SIG-M5 treated with dmso at 0.1 percent for 504 hours (cell line): ENCODE measurements at regions not wholly inside any gene's neighbourhood (a gene's known extent, or its start where the extent isn't known, plus 50 kb on each side); places are given as distances from the start of the nearest gene placed in this dataset.

Experiments
- DNase-seq: peaks from one replicate; lab custom pipeline; 2025; ENCODE audit not compliant: unreplicated experiment; lab: John Stamatoyannopoulos, UW

DNA sequence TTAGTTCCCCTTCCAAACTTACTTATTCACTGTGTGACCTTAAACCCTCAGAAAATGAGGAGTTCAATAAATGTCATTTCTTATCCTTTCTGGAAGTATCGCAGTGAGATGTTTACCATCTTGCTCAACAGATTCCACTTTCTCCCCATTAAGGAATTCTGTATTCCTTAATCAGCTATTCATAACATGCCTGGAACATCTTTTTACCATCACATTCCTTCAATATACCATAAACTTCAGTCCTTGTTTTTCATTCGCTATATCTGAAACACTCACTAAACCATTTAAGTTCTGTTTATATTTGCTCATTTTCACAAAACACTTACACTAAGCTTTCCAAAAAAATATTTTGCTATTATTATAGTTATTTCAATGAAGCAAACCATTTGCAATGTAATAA lies 1158.6 kb downstream of the CDH12 start:
- DNase-seq: no peak

- no peak for DNase-seq
Measured at GRCh38 chr5:21693591-21693990, 1159.6 kb downstream of the CDH12 start.

DNA sequence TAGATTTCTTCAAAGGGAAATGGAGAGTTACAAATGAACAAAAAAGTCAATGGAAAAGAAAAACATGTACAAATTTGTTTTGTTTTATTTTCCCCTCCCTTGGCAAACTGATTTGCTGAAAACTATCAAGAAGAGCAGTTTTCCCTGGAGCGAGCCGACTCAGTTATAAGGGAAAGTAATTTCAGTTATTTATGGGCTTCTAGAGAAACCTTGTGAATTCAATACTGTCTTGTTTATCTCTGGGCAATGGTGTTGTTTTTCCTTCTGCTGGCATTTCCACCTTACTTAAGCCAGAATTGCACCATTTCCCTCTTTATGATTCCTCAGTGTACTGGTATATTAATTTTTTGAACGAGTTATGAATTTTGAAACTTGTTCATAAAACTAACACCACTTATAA lies 1163.6 kb downstream of the CDH12 start:
- DNase-seq: no peak

- no peak for DNase-seq
Measured at GRCh38 chr5:21688655-21689054, 1164.5 kb downstream of the CDH12 start.

DNA sequence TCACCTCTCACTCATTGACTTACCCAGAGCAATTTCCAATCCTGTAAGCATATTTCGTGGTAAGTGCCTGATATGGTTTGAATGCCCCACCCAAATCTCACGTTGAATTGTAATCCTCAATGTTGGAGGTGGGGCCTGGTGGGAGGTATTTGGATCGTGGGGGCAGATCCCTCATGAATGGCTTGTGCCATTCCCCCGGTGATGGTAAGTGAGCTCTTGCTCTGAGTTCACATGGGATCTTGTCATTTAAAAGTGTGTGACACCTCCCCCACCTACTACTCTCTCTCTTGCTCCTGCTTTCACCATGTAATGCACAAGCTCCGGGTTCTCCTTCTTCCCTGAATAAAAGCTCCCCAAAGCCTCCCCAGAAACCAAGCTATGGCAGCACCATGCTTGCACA lies 1165.5 kb downstream of the CDH12 start:
- DNase-seq: no peak

DNA sequence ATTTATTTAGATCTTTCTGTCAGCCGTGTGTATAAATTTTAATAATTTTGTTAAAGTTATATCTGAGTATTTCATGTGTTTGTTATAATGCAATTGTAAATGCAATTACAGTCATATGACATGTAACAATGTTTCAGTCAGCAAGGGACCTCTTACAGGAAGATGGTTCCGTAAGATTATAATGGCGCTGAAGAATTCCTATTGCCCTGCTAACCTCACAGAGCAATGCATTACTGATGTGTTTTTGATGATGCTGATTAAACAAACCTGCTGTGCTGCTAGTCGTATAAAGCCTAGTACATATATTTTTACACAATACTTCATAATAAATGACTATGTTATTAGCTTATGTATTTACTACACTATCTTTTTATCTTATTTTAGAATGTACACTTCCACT lies 1166.4 kb downstream of the CDH12 start:
- no peak for DNase-seq

GRCh38 chr5:21685522-21685921 lies 1167.6 kb downstream of the CDH12 start:
- DNase-seq: no peak

- no peak for DNase-seq
Measured at GRCh38 chr5:21684992-21685391, 1168.2 kb downstream of the CDH12 start.

DNA sequence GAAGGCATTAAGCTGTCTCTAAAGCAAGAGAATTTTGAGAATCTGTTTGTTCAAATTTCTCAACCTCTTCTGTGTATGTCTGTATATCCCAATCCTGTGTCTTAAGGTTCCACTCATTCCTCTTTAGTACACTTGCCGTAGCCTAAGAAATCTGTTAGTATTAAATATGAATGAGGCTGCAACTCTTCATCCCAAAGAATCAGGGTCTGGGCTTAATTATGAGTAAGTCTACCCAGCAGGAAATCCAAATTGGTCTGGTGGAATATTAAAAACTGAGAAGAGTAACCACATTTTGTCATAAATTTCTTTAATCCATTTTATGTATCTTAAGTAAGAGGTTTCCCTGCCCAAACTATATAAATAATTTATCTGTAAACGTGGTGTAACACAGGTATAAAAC lies 1171.2 kb downstream of the CDH12 start:
- no peak for DNase-seq

GRCh38 chr5:21680641-21681040 lies 1172.5 kb downstream of the CDH12 start:
- DNase-seq: no peak

- no peak for DNase-seq
Measured at GRCh38 chr5:21680196-21680595, 1172.9 kb downstream of the CDH12 start.

DNA sequence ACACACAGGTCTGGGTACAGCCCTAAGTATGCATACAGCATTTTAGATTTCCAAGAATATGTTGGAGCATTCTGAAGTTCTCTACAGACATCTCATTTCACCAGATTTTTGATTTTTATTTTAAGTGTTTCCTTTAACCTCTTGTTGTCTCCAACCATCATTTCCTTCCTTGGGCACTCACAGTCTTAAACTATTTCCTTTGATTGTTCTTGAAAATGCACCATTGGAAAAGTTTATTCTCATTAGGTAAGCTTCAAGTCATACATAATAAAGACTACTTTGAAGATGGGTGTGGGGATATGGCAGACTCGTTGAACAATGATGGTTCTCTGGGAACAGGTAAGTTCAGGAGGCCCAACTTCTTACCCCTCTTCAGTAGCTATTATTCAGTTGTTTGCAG lies 1174.6 kb downstream of the CDH12 start:
- DNase-seq: no peak

- no peak for DNase-seq
Measured at GRCh38 chr5:21672911-21673310, 1180.2 kb downstream of the CDH12 start.

DNA sequence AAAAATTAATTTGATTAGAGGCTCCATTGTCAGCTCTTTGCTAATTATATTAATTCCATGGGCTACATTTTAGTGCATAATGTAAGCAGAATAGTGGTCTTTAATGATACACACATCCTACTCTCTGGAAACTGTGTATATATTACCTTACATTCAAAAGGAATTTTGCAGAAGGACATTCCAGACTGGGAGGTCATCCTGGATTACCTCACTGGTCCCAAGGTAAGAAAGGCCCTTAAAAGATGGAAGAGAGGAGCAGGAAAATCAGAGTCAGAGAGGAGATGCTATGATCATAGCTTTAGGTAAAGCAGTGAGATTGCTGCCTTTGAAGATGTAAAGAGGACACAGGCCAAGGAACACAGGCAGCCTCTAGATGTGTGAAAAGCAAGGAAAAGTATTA lies 1180.8 kb downstream of the CDH12 start:
- DNase-seq: no peak

DNA sequence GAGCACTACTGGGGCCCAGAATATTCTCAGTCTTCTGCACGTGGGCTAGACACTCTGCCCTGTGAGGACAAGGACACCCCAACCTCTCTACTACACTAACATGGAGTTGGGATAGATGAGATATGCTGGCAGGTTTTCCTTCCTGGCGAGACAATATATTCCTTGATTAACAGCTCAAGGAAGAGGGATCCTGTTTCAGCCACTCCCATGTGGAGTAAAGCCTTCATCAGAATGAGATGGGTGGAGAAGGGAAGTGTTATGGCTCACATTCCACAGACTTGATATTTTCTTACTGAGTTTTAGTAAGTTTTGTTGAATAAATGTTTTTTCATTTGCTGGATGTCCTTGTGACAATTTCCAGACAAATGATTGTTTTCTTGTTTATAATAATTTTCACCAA lies 1187.6 kb downstream of the CDH12 start:
- DNase-seq: no peak

DNA sequence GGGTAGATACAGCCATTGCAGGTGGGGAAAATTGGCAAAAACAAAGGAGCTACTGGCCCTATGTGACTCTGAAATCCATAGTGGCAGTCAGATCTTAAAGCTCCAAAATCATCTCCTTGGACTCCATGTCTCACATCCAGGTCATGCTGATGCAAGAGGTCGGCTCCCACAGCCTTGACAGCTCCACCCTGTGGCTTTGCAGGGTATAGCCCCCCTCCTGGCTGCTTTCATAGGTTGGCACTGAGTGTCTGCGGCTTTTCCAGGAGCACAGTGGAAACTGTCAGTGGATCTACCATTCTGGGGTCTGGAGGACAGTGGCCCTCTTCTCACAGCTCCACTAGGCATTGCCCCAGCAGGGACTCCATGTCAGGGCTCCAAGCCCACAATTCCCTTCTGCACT lies 1190.1 kb downstream of the CDH12 start:
- DNase-seq: no peak

DNA sequence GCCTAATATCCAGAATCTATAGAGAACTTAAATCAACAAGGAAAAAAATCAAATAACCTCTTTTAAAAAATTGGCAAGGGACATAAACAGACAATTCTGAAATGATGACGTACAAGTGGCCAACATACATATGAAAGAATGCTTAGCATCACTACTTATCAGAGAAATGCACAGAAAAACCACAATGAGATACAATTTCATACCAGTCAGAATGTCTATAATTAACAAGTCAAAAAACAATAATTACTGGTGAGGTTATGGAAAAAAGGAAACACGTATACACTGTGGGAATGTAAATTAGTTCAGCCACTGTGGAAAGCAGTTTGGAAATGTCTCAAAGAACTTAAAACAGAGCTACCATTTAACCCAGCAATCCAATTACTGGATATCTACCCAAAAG lies 1192.0 kb downstream of the CDH12 start:
- no peak for DNase-seq

DNA sequence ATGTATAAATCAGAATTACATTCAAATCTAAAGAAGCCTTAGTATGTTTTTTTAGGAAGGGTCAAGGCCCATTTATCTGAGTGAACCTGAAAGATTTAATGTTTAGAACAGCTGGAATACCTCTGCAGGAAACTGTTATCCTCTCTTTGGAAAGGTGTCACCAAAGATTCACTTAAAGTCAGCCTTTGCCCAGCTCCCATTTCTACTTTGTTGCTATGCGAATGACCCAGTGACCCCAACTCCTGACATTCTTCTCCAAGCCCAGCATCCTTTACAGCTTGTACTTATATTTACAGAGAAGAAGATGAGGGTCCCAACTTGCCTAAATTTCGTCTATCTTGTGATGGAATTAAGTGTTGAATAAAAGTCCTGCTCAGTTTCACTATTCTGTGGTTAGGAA lies 1198.6 kb downstream of the CDH12 start:
- no peak for DNase-seq

DNA sequence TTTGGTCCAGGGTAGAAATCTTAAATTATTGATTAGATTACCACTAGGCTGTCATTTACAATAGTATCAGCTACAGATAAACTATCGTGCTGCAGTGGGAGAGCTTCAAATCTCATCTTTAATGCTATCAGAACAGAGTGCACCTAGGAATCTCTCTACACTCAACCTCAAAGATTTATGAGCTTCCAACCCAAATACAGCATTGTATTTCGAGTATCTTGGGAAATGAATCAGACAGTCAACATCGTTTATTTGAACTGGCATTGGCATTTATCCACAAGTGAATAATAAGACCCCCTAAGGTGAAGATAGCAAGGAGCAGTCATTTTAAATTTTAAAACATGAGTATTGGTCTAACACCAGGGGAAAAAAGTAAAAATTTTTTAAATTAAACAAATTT lies 1203.2 kb downstream of the CDH12 start:
- DNase-seq: no peak

DNA sequence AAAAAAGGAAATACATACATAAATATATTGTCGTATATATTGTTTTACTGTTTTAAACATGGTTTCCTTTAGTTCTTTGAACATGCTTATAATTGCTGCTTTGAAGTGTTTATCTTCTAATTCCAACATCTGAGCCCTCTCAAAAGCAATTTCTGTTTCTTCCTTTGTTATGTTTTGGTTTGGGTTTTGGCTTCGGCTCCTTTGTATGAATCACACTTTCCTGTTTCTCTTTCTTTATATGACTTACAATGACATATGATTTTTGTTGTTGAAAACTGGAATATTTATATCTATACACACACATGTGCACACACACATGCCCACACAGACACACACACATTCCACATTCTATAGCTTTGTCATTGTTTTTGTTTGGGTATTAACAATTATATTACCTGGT lies 1206.7 kb downstream of the CDH12 start:
- DNase-seq: no peak

- DNase-seq: peak; percentile 7
Measured at GRCh38 chr5:21644032-21644431, 1209.1 kb downstream of the CDH12 start.

DNA sequence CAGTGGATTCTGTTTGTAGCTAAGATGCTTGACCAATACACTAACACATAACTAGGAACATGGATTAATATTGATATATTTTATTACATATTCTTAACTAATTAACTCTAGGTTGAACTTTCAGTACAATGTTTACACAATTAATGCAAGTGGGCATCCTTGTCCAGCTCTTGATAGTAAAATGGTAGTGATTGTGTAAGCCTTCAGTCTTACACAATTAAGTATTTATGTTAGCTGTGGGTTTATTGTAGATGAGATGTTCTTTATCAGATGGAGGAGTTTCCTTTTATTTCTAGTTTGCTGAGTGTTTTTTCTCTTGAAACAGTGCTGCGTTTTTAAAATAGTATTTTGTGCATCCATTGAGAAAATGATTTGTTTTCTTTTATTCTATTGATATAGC lies 1210.8 kb downstream of the CDH12 start:
- no peak for DNase-seq

DNA sequence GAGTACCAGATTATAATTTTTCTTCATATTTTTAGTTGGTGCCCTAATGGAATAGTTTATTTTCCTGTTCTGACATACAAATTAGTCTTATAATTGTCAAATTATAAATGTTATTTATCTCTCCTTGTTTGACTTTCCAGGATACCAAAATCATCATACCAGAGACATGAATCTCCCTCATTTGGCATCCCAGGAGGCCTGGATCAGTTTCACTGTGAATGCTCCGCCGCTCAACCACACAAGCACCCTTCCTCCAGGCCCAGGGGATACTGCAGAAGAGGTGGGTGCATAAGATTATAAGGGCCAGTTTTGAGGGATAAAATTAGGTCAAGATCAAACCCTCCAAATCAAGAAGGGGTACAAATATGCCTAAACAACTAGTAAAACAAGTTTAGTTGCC lies 1229.3 kb downstream of the CDH12 start:
- no peak for DNase-seq

- DNase-seq: no peak
Measured at GRCh38 chr5:21615195-21615765, 1237.9 kb downstream of the CDH12 start.
